Breast epithelium (tissue), 4 donors: ENCODE measurements at regions not wholly inside any gene's neighbourhood (a gene's known extent, or its start where the extent isn't known, plus 50 kb on each side); places are given as distances from the start of the nearest gene placed in this dataset.

Experiments
- DNase-seq, 2 donors: peaks; one replicate each; pipeline ENCODE4 v3.0.0-alpha.2; 2019; ENCODE audit warnings: low spot score in 2 of 2
- H3K27ac ChIP-seq, 2 donors: fragments of 200-600 bp; sonication (generic) in 1 of 2; one replicate each; pipeline ENCODE4 v1.5.1; 2016 to 2019; ENCODE audit warnings: mild to moderate bottlenecking in 1 of 2
- H3K27me3 ChIP-seq, 2 donors: fragments of 200-600 bp; sonication (generic) in 1 of 2; one replicate each; pipeline versions ENCODE4 v1.5.1 to v1.6.0; 2017 to 2019; ENCODE audit warnings: control low read depth in 1 of 2, mild to moderate bottlenecking in 1 of 2
- H3K36me3 ChIP-seq: fragments of 200-600 bp; one replicate; pipeline ENCODE4 v1.5.1; 2019
- H3K4me1 ChIP-seq, 2 donors: fragments of 200-600 bp; sonication (generic); one replicate each; pipeline ENCODE4 v1.5.1; 2016 to 2019; ENCODE audit warnings: control low read depth in 1 of 2
- H3K4me3 ChIP-seq, 3 donors: fragments of 200-600 bp; sonication (generic); 1 replicate in 2 of 3; 2 replicates in 1 of 3; pipeline ENCODE4 v1.5.1; 2016 to 2019; ENCODE audit warnings: mild to moderate bottlenecking in 3 of 3, moderate library complexity in 2 of 3
- H3K9me3 ChIP-seq, 2 donors: fragments of 200-600 bp; sonication (generic) in 1 of 2; one replicate each; pipeline ENCODE4 v1.5.1; 2016 to 2019; ENCODE audit warnings: control low read depth in 1 of 2
- POLR2A ChIP-seq: fragments of 450-650 bp; IDR thresholded peaks from one replicate; pipeline ENCODE4 v1.6.1; 2016; ENCODE audit warnings: antibody characterized with exemption, mild to moderate bottlenecking, moderate library complexity
- POLR2AphosphoS5 ChIP-seq, 3 donors: sonication (generic); formaldehyde crosslinking; IDR thresholded peaks; one replicate each; pipeline ENCODE4 v1.6.1; 2017; ENCODE audit warnings: antibody characterized with exemption in 3 of 3
- intact Hi-C: fragments of 100-400 bp; cut with DNase I; formaldehyde crosslinking; loops from one replicate; pipeline ENCODE4 v1.15.1; 2023; ENCODE audit warnings: low total_unique reads
- TF ChIP-seq, protein P1 (sequence below), 3 donors: fragments of 450-650 bp; IDR thresholded peaks; one replicate each; pipeline ENCODE4 v1.5.1; 2016 to 2017; ENCODE audit warnings: antibody characterized with exemption in 3 of 3, mild to moderate bottlenecking in 3 of 3, moderate library complexity in 3 of 3

DNA sequence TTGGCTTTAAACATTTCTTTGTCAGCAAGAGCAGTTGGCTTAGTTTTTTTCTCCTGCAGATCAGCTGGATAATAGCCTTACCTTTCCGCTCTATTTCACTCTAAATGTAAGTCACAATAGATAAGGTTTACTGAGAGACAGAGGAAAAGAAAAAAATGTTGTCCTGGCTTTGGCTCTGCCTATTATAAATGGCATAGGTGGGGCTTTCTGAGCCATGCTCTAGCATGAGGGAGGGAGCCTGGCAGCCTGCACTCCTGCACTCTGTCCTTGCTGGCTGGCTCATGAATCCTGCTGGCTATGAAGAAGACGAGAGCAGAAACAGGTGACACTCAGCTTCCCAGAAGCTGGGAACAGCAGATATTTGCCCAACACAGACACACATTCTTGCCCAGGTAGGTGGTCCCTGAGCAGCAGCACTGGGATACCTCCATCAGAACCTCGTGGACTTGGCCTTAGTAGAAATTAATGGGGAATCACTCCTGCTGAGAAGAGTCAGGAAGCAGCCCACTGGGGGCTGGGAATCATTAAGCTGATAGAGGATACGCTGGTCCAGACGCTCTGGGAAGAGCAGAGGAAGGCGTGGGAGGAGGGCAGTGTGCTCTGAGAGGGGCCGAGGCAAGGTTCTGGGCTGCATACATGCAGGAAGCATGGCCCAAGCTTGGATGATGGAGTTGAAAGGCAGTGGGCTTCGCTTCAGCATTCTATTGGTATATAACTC is 514.4 kb upstream of the HS6ST1 start:
- intact Hi-C loops: no loop called here
- Histone ChIP-seq H3K4me3 (no peak overlapping the region), H3K4me1 (no peaks in the 10 kb centered on the region), H3K36me3 (no peaks in the 10 kb centered on the region), H3K9me3 (no peaks in the 10 kb centered on the region), H3K27me3 (no peaks in the 10 kb centered on the region), H3K27ac (no peak overlapping the region)
- no peak for DNase-seq
- TF ChIP-seq POLR2AphosphoS5 (IDR thresholded peaks at IDR 0.05): no peak

DNA sequence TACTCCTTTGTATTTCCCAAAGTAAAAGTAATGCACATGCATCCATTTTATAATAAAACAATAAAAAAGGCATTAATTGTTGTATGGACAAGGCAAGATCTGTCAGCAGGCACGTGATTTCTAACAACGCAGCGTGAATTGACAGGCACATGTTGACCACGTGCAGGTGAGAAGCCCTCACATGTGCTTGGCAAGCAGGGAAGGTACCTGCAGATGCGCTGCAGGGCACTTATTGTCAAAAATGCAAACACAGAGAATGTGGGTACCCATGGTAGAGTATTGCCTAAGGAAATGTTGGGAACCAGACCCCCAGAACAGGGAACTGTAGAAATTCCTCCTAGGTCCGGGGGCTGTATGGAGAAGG is 515.0 kb upstream of the HS6ST1 start:
- no peaks in the 10 kb centered on the region for H3K36me3 ChIP-seq
- no peak for DNase-seq
- H3K9me3 ChIP-seq: no peaks in the 10 kb centered on the region
- TF ChIP-seq POLR2A (no peak), POLR2AphosphoS5 (IDR thresholded peaks at IDR 0.05) (no peak)
- TF ChIP-seq, protein P1, sequence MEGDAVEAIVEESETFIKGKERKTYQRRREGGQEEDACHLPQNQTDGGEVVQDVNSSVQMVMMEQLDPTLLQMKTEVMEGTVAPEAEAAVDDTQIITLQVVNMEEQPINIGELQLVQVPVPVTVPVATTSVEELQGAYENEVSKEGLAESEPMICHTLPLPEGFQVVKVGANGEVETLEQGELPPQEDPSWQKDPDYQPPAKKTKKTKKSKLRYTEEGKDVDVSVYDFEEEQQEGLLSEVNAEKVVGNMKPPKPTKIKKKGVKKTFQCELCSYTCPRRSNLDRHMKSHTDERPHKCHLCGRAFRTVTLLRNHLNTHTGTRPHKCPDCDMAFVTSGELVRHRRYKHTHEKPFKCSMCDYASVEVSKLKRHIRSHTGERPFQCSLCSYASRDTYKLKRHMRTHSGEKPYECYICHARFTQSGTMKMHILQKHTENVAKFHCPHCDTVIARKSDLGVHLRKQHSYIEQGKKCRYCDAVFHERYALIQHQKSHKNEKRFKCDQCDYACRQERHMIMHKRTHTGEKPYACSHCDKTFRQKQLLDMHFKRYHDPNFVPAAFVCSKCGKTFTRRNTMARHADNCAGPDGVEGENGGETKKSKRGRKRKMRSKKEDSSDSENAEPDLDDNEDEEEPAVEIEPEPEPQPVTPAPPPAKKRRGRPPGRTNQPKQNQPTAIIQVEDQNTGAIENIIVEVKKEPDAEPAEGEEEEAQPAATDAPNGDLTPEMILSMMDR (IDR thresholded peaks at IDR 0.05): no peak
- no peaks in the 10 kb centered on the region for H3K27me3 ChIP-seq
- no peak overlapping the region for H3K4me3 ChIP-seq
- intact Hi-C loops: no loop called here
- no peak overlapping the region for H3K27ac ChIP-seq
- H3K4me1 ChIP-seq: no peaks in the 10 kb centered on the region

DNA sequence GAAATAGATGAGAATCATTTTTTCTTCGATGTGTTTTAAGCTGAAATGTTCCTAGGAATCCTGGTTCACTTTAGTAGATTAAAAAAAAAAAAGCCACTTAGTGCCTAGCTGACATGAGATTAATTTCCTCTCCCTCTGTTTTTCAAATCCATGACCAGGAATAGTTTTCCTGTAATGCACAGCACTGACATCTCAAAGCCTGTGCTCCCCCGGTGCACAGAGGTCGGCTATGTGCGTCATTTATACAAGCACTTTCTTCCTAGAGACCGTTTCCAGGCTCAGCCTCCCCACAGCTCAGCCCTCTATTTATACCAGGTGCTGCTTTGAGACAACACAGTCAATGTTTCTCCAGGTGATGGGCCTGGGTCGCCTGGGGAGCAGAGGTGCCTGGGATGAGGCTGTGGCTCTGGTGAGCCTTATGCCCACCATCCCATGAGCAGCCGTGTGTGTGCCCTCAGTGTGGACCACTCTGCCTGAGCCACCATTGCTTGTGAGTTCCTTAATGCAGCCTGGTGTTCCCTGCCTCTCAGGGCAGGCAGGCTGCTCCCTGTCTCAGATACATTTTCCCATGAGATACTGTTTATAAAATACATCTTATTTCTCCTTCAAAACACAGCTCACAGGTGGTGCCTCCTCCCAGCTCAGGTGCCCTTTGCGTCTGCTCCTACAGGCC is 515.7 kb upstream of the HS6ST1 start:
- no peak for DNase-seq

DNA sequence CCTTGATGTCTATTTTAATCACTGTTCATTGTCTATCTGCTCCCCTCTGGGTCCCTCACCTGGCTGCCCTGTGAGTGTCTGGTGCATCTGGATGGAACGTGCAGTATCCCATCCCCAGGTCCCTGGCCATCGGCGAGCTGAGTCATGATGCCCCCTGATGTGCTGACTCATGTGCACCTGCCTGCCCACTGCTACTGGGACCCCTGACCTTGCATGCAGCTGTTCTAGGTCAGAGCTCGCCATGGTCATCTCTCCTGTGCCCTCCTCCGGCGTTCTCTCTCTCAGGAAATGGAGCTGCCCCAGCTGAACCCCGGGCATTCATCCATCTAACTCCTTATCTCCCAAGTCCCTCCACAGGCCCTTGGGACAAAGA is 516.2 kb upstream of the HS6ST1 start:
- H3K36me3 ChIP-seq: no peaks in the 10 kb centered on the region
- no peaks in the 10 kb centered on the region for H3K4me1 ChIP-seq
- TF ChIP-seq, protein P1 (IDR thresholded peaks at IDR 0.05): no peak
- intact Hi-C loops: no loop called here
- no peaks in the 10 kb centered on the region for H3K27me3 ChIP-seq
- no peak for DNase-seq
- no peaks in the 10 kb centered on the region for H3K9me3 ChIP-seq
- H3K27ac ChIP-seq: no peak overlapping the region
- H3K4me3 ChIP-seq: no peak overlapping the region

More for the DNA sequence above, 515.7 kb upstream of the HS6ST1 start:
- Histone ChIP-seq H3K9me3 (no peaks in the 10 kb centered on the region), H3K36me3 (no peaks in the 10 kb centered on the region), H3K27me3 (no peaks in the 10 kb centered on the region), H3K4me1 (no peaks in the 10 kb centered on the region), H3K4me3 (no peak overlapping the region), H3K27ac (no peak overlapping the region)
- TF ChIP-seq, protein P1 (IDR thresholded peaks at IDR 0.05): no peak
- TF ChIP-seq POLR2A (no peak), POLR2AphosphoS5 (IDR thresholded peaks at IDR 0.05) (no peak)
- intact Hi-C loops: no loop called here

DNA sequence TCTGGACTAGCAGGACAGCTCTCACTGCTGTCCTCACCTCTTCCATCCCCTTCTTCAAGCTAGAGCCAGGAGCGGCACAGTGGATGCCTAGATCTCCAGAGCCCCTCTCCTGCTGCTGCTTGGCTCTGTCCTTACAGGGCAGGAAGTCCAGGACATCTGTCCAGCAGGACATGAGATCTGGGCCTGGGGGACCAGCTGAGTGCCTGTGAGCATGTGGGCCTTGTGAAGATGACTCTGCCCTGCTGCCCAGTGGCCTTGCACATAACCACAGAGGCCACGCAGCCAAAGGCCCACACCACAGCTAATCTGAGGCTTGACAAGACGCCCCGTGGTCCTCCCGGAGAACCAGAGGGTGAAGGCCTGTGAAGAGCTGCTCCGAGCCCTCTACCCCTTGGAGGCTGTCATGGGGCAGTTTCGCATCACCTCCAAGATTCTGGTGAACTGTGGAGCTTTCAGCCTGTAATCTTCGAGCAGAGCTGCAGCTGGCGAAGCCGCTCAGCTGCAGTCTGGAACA is 516.7 kb upstream of the HS6ST1 start:
- intact Hi-C loops: no loop called here
- Histone ChIP-seq H3K27me3 (no peaks in the 10 kb centered on the region), H3K27ac (no peak overlapping the region), H3K9me3 (no peaks in the 10 kb centered on the region), H3K4me3 (no peak overlapping the region), H3K4me1 (no peaks in the 10 kb centered on the region), H3K36me3 (no peaks in the 10 kb centered on the region)
- no peak for DNase-seq
- TF ChIP-seq, protein P1 (IDR thresholded peaks at IDR 0.05): no peak
- TF ChIP-seq POLR2AphosphoS5 (IDR thresholded peaks at IDR 0.05) (no peak), POLR2A (no peak)
